ENCODE measurements at regions not wholly inside any gene's neighbourhood (a gene's known extent, or its start where the extent isn't known, plus 50 kb on each side); places are given as distances from the start of the nearest gene placed in this dataset.

DNA sequence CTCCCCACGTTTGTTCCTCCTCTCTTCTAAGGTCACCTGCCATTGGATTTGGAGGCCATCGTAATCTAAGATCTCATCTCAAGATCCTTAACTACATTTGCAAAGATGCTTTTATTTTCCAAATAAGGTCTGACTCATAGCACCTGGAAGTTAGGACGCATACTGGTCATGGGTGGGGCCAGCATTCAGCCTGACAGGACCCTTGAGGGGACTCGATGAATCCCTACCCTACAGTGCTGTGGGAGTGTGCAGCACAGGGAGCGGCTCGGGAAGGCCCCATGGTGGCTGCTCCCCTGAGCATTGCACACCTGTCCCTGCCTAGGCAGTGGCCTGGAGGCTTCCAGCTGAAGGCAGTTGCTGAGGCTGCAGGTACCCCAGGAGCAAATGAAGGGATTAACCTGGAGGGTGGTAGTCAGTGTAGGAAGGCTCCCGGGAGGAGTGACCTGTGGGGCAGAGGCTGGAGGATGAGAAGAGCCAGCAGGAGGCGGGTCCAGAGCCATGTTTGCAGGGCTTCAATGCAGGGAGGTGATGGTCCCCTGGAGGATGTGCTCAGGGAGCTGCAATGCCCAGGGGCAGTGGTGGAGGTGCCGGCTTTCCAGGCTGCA is 362.2 kb downstream of the CTTN start:
- no peak for TF ChIP-seq POLR2A (IDR thresholded peaks at IDR 0.05)
- TF ChIP-seq, protein P1, sequence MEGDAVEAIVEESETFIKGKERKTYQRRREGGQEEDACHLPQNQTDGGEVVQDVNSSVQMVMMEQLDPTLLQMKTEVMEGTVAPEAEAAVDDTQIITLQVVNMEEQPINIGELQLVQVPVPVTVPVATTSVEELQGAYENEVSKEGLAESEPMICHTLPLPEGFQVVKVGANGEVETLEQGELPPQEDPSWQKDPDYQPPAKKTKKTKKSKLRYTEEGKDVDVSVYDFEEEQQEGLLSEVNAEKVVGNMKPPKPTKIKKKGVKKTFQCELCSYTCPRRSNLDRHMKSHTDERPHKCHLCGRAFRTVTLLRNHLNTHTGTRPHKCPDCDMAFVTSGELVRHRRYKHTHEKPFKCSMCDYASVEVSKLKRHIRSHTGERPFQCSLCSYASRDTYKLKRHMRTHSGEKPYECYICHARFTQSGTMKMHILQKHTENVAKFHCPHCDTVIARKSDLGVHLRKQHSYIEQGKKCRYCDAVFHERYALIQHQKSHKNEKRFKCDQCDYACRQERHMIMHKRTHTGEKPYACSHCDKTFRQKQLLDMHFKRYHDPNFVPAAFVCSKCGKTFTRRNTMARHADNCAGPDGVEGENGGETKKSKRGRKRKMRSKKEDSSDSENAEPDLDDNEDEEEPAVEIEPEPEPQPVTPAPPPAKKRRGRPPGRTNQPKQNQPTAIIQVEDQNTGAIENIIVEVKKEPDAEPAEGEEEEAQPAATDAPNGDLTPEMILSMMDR (IDR thresholded peaks at IDR 0.05), result no peak
